GM12875 (cell line): ENCODE measurements at regions not wholly inside any gene's neighbourhood (a gene's known extent, or its start where the extent isn't known, plus 50 kb on each side); places are given as distances from the start of the nearest gene placed in this dataset.
A peak's percentile ranks its signal among the peaks of the same experiment; 100 is the strongest.

Experiments
- H3K4me3 ChIP-seq: one replicate; pipeline ENCODE4 v1.5.1; 2011; ENCODE audit warnings: low read depth, low read length, control low read depth
- TF ChIP-seq, protein P1 (sequence below): IDR thresholded peaks from 2 replicates; pipeline ENCODE4 v1.5.1; 2011; ENCODE audit warnings: low read depth, mild to moderate bottlenecking, control low read depth, inconsistent platforms, low read length, moderate library complexity, borderline replicate concordance; ENCODE audit not compliant: insufficient read depth

DNA sequence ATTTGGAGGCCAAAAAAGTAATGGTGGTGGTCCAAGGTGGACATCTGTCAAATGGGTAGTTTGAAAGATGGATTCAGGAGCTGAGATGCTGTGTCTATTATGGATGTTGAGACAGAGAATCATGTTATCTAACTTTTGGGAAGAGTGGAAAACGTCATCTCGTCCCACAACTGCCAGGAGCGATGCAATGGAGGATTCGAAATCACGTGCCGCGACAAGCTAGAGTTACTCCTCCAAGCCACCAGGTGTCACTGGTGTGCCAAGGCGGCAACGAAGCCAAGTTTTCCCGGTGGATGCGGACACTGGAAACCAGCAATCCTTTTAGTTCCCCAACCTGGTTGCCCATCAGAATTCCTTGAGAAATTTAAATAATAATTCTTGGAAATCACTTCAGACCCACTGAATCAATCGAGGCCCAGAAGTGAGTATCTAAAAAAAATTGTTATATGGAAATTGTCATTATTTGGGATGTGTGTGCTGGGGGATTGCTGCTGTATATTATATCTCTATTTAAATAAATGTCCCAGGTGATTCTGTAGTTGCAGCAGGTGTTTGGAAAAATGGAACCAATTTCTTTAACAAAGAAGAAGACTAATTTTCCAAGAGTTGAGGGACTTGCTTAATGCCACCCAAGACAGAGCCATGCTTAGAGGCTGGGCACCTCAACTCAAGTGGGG lies 206.1 kb downstream of the HAPSTR1 start:
- TF ChIP-seq, protein P1, sequence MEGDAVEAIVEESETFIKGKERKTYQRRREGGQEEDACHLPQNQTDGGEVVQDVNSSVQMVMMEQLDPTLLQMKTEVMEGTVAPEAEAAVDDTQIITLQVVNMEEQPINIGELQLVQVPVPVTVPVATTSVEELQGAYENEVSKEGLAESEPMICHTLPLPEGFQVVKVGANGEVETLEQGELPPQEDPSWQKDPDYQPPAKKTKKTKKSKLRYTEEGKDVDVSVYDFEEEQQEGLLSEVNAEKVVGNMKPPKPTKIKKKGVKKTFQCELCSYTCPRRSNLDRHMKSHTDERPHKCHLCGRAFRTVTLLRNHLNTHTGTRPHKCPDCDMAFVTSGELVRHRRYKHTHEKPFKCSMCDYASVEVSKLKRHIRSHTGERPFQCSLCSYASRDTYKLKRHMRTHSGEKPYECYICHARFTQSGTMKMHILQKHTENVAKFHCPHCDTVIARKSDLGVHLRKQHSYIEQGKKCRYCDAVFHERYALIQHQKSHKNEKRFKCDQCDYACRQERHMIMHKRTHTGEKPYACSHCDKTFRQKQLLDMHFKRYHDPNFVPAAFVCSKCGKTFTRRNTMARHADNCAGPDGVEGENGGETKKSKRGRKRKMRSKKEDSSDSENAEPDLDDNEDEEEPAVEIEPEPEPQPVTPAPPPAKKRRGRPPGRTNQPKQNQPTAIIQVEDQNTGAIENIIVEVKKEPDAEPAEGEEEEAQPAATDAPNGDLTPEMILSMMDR: peak; percentile 69
- no peak overlapping the region for H3K4me3 ChIP-seq

DNA sequence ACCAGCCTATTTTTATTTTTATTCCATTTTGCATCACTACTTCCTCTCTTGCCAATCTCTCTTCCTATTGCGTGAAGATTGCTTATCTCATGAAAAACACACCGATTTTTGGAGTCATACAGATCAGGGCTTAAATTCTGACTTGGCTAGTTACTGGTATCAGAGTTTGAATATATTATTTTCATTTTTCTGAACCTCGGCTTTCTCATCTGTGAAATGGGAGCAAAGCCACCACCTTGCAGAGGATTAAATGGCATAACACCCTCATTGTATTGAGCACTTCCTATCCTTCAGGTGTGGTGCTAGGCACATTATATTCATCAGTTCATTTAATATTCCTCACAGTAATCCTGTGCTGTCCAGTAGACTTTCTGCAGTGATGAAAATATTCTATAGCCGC lies 208.8 kb downstream of the HAPSTR1 start:
- no peak overlapping the region for H3K4me3 ChIP-seq
- TF ChIP-seq, protein P1: no peak

DNA sequence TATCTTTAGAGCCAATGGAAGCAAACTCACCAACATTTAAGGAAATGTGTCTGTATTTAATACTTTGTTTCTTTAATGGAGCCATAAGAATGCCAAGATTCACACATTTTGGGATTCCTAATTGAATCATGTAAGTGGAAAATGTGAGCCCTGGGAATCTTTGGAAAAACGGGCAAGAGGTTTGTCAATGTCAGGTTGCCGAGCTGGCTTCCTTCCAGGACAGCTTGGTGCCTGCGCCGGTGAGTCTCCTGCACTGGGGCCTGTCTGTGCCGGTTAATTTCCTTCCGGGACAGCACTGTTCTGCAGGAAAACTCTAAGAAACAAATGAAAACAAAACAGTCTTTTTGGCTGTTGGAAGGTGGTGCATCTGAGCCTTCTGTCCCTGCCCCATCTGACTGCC lies 210.6 kb downstream of the HAPSTR1 start:
- TF ChIP-seq, protein P1: no peak
- no peak overlapping the region for H3K4me3 ChIP-seq

DNA sequence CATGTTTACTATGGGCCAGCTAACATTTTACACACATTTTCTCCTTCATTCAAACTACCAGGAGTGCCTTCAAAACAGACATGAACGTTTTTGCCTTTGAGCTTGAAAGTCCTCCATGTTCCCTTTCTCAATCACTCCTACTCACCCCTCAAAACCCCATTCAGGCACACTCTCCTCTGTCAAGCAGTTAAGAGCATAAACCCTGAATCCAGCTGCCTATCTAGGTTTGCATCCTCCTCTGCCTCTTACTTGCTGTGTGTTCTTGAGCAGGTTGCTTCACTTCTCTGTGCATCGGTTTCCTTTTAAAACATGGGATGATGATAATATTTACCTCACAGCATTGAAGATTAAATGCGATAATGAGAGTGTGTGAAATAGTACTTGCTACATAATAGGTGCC lies 215.3 kb downstream of the HAPSTR1 start:
- TF ChIP-seq, protein P1: no peak
- no peak overlapping the region for H3K4me3 ChIP-seq

DNA sequence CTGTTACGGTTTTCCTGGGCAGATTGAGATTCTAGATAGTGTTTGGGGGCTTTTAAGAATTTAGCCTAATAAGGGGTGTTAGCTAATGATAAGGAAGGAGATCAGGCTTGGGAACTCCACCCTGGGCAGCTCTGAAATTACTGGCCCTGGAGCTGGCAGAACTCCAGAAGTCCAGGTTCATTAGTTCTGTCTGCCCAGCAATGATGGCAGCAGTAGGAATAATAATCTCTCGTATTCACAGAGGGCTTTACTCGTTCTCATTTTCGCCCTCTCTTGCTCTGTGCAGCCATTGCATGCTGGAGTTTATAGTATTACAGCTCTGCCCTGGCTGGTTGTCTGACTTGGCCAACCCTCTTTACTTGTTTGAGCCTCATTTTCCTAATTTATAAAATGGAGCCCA lies 216.0 kb downstream of the HAPSTR1 start:
- TF ChIP-seq, protein P1: no peak
- H3K4me3 ChIP-seq: no peak overlapping the region

DNA sequence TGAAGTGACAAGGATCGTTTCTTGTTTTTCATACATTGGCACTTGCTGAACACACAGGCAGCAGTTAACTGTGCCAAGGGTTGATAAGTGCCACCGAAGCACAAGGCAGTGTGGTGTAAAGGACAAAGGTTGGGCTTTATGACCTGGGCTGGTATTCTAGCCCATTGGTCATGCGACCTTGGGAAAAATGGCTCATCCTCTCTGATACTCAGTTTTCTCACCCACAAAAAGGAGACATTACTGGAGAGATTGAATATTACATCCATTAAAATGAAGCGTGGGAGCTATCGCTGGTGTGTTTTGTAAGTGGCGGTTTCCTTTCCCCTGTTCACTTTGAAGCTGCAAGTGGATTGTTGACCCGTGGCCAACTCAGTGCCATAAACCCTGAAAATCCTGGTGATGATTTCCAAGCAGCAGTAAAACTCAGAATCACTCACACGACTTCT lies 216.9 kb downstream of the HAPSTR1 start:
- H3K4me3 ChIP-seq: no peak overlapping the region
- TF ChIP-seq, protein P1: no peak

DNA sequence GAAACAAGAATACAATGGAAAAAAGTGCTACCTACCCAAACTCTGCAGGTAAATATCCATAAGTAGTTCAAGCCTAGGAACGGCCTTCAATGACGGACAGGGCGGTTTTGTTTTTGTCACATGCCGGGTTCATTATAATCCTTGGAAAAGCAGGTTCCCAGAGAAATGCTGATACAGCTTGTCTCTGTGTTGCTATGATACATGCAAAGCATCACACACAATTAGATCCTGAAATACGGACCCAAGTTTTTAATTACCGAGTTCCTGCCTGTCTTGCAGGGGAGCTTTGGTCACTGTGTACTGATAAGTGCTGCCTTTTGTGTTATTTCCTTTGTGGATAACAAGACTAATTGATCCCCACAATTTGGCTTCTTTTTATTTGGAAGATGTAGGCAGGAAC lies 217.4 kb downstream of the HAPSTR1 start:
- no peak overlapping the region for H3K4me3 ChIP-seq

More for the DNA sequence above, 217.4 kb downstream of the HAPSTR1 start:
- TF ChIP-seq, protein P1: no peak
